PFSK-1 (cell line): ENCODE measurements at regions not wholly inside any gene's neighbourhood (a gene's known extent, or its start where the extent isn't known, plus 50 kb on each side); places are given as distances from the start of the nearest gene placed in this dataset.

Experiments
- FOXP2 ChIP-seq: optimal IDR thresholded peaks from 2 replicates; pipeline ENCODE3; 2011; ENCODE audit warnings: borderline replicate concordance, control low read depth, inconsistent platforms; ENCODE audit not compliant: insufficient read depth; ENCODE audit errors: extremely low read length, extremely low read depth
- POLR2AphosphoS5 ChIP-seq: IDR thresholded peaks from 2 replicates; pipeline ENCODE4 v1.6.1; 2012; ENCODE audit warnings: low read depth, mild to moderate bottlenecking, control low read depth, low read length, moderate library complexity
- SIN3A ChIP-seq: IDR thresholded peaks from 2 replicates; pipeline ENCODE4 v1.6.1; 2012; ENCODE audit warnings: mild to moderate bottlenecking, low read length, moderate library complexity, borderline replicate concordance; ENCODE audit not compliant: insufficient read depth
- TAF1 ChIP-seq: IDR thresholded peaks from 2 replicates; pipeline ENCODE4 v1.6.1; 2012; ENCODE audit warnings: low read length, control low read depth, borderline replicate concordance; ENCODE audit not compliant: insufficient read depth
- TF ChIP-seq, protein P1 (sequence below), 2 experiments: IDR thresholded peaks; 2 replicates each; pipeline versions ENCODE4 v1.6.1 to v1.8.0; 2011 to 2012; ENCODE audit warnings: low read depth in 2 of 2, low read length in 2 of 2, control low read depth in 1 of 2, inconsistent platforms in 1 of 2, mild to moderate bottlenecking in 1 of 2, moderate library complexity in 1 of 2; ENCODE audit not compliant: insufficient read depth in 1 of 2

DNA sequence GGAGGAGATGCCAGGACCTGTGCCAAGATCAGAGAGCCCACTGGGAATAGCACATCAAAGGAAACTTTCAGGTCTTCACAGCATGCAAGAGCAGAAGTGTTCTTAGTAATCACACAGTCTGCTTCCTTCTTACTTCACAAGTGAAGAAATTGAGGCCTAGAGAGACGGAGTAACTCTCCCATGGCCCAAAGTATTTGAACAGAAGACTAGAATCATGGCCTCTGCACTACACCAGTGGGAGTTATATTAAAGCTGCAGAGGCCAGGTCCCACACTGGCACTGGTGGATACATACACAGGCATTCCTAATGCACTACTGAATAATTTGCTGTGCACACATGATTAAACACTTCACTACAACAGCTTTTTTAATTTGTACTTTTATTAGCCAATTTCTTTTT lies 107.6 kb upstream of the RMP24 start:
- TF ChIP-seq, protein P1, sequence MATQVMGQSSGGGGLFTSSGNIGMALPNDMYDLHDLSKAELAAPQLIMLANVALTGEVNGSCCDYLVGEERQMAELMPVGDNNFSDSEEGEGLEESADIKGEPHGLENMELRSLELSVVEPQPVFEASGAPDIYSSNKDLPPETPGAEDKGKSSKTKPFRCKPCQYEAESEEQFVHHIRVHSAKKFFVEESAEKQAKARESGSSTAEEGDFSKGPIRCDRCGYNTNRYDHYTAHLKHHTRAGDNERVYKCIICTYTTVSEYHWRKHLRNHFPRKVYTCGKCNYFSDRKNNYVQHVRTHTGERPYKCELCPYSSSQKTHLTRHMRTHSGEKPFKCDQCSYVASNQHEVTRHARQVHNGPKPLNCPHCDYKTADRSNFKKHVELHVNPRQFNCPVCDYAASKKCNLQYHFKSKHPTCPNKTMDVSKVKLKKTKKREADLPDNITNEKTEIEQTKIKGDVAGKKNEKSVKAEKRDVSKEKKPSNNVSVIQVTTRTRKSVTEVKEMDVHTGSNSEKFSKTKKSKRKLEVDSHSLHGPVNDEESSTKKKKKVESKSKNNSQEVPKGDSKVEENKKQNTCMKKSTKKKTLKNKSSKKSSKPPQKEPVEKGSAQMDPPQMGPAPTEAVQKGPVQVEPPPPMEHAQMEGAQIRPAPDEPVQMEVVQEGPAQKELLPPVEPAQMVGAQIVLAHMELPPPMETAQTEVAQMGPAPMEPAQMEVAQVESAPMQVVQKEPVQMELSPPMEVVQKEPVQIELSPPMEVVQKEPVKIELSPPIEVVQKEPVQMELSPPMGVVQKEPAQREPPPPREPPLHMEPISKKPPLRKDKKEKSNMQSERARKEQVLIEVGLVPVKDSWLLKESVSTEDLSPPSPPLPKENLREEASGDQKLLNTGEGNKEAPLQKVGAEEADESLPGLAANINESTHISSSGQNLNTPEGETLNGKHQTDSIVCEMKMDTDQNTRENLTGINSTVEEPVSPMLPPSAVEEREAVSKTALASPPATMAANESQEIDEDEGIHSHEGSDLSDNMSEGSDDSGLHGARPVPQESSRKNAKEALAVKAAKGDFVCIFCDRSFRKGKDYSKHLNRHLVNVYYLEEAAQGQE (IDR thresholded peaks at IDR 0.05; ENCODE audit: insufficient read depth in 1 of 2, low read depth in 2 of 2, low read length in 2 of 2) = no peak
- TF ChIP-seq TAF1 = no peak
- no peak for TF ChIP-seq POLR2AphosphoS5
- no peak for TF ChIP-seq SIN3A
- no peak for TF ChIP-seq FOXP2

DNA sequence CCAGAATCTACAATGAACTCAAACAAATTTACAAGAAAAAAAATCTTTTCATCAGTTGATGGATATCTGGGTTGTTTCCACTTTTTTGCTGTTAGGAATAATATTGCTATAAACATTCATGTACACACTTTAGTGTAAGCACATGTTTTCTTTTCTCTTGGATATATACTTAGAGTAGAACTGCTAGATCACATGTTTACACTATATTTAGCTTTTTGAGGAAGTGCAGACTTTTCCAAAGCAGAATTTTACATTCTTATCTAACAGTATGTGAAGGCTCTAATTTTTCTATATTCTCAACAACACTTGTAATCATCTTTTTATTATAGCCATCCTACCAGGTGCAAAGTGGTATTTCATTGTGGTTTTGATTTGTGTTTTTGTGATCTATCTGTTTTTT lies 103.6 kb upstream of the RMP24 start:
- TF ChIP-seq SIN3A (no peak), FOXP2 (no peak), TAF1 (no peak), POLR2AphosphoS5 (no peak)
- TF ChIP-seq, protein P1 (IDR thresholded peaks at IDR 0.05; ENCODE audit: insufficient read depth in 1 of 2, low read depth in 2 of 2, low read length in 2 of 2) = no peak

DNA sequence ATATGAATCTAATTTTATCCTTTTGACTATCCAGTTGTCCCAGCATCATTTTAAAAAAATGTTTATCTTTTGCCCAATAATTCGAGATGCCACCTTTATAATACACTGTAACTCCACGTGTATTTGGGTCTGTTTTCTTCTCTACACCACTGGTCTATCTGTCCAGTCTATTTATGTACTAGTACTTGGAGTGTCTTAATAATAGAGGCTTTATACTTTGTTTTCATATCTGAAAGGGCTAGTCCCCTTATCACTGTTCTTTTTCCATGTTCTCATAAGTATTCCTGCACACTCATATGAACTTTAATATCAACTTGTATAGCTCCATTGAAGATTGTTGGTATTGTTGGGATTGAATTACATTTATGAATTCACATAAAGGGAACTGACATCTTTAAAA lies 101.1 kb upstream of the RMP24 start:
- TF ChIP-seq, protein P1 (IDR thresholded peaks at IDR 0.05; ENCODE audit: insufficient read depth in 1 of 2, low read depth in 2 of 2, low read length in 2 of 2) = no peak
- no peak for TF ChIP-seq TAF1
- no peak for TF ChIP-seq POLR2AphosphoS5
- TF ChIP-seq FOXP2 = no peak
- TF ChIP-seq SIN3A = no peak

DNA sequence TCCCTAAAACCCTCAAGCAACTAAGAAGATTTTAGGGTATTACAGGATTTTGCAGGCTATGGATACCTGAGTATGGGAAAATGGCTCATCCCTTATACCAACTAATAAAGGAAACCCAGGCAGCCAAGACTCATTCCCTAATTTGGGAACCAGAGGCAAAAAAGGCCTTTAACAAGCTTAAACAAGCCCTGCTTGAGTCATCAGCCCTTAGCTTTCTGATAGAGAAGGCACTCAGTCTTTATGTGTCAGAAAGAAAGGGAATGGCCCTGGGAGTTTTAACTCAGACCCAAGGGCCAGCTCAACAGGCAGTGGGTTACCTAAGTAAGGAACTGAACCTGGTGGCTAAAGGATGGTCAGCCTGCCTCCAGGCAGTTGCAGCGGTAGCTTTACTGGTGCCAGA lies 96.9 kb upstream of the RMP24 start:
- TF ChIP-seq SIN3A (no peak), POLR2AphosphoS5 (no peak), FOXP2 (no peak), TAF1 (no peak)
- TF ChIP-seq, protein P1 (IDR thresholded peaks at IDR 0.05; ENCODE audit: insufficient read depth in 1 of 2, low read depth in 2 of 2, low read length in 2 of 2) = no peak

DNA sequence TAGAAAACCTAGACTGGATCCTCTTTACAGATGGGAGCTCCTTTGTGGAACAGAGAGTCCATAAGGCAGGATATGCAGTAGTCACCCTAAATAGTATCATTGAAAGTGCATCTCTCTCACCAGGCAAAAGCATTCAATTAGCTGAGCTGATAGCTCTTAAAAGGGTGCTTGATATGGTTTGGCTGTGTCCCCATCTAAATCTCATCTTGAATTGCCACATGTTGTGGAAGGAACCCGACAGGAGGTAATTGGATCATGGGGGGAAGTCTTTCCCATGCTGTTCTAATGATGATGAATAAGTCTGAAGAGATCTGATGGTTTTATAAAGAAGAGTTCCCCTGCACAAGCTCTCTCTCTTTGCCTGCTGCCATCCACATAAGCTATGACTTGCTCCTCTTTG lies 96.2 kb upstream of the RMP24 start:
- TF ChIP-seq POLR2AphosphoS5 = no peak
- no peak for TF ChIP-seq TAF1
- no peak for TF ChIP-seq FOXP2
